DND-41 (cell line): ENCODE measurements at regions not wholly inside any gene's neighbourhood (a gene's known extent, or its start where the extent isn't known, plus 50 kb on each side); places are given as distances from the start of the nearest gene placed in this dataset.

Experiments
- EZH2 ChIP-seq: IDR thresholded peaks from 3 replicates; pipeline ENCODE4 v1.6.1; 2012; ENCODE audit warnings: borderline replicate concordance, low read depth, mild to moderate bottlenecking, moderate library complexity, low read length, inconsistent platforms; ENCODE audit not compliant: severe bottlenecking
- TF ChIP-seq, protein P1 (sequence below): IDR thresholded peaks from 2 replicates; pipeline ENCODE4 v1.5.1; 2012; ENCODE audit warnings: borderline replicate concordance, low read length, moderate library complexity, mild to moderate bottlenecking; ENCODE audit not compliant: poor library complexity, severe bottlenecking; ENCODE audit errors: extremely low read depth

DNA sequence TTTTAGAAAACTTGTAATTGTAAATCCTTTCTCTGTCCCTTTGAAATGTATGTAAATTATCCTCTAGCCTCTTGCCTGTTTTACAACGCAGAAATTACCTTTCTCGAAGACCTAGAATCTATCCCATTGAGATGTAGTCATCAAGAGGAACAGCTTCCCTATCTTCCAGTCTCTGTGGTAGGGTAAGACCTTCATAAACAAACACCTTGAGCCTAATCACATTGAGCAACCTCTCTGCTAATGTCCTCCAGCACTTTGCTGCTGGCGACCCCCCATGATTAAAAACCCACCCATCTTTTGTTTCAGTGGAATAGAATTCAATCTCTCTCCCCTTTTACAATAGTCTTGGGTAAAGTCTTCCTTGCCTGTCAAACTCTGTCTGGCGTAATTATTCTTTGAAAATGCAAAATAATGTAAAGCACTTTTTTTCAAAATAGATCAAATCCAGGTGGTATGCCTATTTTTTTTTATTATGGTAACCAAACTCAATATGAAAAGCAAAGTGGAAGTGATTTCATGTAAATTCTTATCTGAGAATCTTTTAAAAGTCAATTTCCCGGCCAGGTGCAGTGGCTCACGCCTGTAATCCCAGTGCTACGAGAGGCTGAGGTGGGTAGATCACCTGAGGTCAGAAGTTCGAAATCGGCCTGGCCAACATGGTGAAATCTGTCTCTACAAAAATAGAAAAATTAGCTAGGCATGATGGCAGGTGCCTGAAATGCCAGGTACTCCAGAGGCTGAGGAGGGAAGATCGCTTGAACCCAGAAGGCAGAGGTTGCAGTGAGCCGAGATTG is 237.9 kb downstream of the GRXCR1 start:
- TF ChIP-seq, protein P1, sequence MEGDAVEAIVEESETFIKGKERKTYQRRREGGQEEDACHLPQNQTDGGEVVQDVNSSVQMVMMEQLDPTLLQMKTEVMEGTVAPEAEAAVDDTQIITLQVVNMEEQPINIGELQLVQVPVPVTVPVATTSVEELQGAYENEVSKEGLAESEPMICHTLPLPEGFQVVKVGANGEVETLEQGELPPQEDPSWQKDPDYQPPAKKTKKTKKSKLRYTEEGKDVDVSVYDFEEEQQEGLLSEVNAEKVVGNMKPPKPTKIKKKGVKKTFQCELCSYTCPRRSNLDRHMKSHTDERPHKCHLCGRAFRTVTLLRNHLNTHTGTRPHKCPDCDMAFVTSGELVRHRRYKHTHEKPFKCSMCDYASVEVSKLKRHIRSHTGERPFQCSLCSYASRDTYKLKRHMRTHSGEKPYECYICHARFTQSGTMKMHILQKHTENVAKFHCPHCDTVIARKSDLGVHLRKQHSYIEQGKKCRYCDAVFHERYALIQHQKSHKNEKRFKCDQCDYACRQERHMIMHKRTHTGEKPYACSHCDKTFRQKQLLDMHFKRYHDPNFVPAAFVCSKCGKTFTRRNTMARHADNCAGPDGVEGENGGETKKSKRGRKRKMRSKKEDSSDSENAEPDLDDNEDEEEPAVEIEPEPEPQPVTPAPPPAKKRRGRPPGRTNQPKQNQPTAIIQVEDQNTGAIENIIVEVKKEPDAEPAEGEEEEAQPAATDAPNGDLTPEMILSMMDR, result no peak
- TF ChIP-seq EZH2, result no peak
